OCI-LY1 (cell line): ENCODE measurements at regions not wholly inside any gene's neighbourhood (a gene's known extent, or its start where the extent isn't known, plus 50 kb on each side); places are given as distances from the start of the nearest gene placed in this dataset.

Experiments used
- EZH2 ChIP-seq: fragments of 200-600 bp; sonication (generic), shearing (Covaris generic); IDR thresholded peaks from 2 replicates; pipeline ENCODE4 v1.8.0; 2017; ENCODE audit warnings: borderline replicate concordance, mixed run types, mild to moderate bottlenecking, antibody characterized with exemption, low read length, moderate library complexity, mixed read lengths
- TF ChIP-seq, protein P1 (sequence below): fragments of 200-600 bp; sonication (generic), shearing (Covaris generic); IDR thresholded peaks from 2 replicates; pipeline ENCODE4 v1.5.1; 2017; ENCODE audit warnings: mild to moderate bottlenecking, antibody characterized with exemption, low read length, moderate library complexity, mixed read lengths

DNA sequence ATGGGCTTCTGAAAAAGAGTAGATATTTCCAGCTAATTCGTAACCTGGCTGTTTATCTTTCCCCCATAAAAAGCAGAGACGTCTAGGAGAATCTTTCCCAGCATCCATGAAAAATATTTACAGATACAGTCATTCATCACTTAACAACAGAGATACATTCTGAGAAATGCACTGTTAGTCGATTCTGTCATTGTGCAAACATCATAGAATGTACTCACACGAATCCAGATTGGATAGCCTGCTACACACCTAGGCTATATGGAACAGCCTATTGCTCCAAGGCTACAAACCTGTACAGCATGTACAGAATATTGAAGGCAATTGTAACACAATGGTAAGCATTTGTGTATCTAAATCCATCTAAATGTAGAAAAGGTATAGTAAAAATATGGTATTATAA lies 530.2 kb upstream of the NBEA start:
- TF ChIP-seq, protein P1, sequence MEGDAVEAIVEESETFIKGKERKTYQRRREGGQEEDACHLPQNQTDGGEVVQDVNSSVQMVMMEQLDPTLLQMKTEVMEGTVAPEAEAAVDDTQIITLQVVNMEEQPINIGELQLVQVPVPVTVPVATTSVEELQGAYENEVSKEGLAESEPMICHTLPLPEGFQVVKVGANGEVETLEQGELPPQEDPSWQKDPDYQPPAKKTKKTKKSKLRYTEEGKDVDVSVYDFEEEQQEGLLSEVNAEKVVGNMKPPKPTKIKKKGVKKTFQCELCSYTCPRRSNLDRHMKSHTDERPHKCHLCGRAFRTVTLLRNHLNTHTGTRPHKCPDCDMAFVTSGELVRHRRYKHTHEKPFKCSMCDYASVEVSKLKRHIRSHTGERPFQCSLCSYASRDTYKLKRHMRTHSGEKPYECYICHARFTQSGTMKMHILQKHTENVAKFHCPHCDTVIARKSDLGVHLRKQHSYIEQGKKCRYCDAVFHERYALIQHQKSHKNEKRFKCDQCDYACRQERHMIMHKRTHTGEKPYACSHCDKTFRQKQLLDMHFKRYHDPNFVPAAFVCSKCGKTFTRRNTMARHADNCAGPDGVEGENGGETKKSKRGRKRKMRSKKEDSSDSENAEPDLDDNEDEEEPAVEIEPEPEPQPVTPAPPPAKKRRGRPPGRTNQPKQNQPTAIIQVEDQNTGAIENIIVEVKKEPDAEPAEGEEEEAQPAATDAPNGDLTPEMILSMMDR = no peak
- TF ChIP-seq EZH2 = no peak
